A549 (cell line): ENCODE measurements at regions not wholly inside any gene's neighbourhood (a gene's known extent, or its start where the extent isn't known, plus 50 kb on each side); places are given as distances from the start of the nearest gene placed in this dataset.
"Not testable (repeated sequence)": the region's sequence is repeated elsewhere in the genome, so short reads cannot be mapped to it uniquely, and the experiment has no call there.

Source experiments
- ATAC-seq, 2 experiments: fragments of 200-7000 bp in 1 of 2; fragments of >200 bp in 1 of 2; cut with Nextera tagmentation in 1 of 2; cut with Tn5 transposase in 1 of 2; 3 replicates each; pipeline versions ENCODE4 v1.8.0 to v1.9.1; 2018 to 2020; ENCODE audit warnings: mild to moderate bottlenecking in 1 of 2, moderate library complexity in 1 of 2
- CTCF ChIA-PET: fragments of 300-600 bp; sonication (Branson Sonifier 250); formaldehyde crosslinking; extraction: SDS; loops from one replicate; lab custom pipeline; 2021; ENCODE audit warnings: antibody characterized with exemption, inconsistent platforms; lab: Yijun Ruan, JAX
- POLR2A ChIA-PET: fragments of 350-600 bp; formaldehyde crosslinking; extraction: SDS; loops from one replicate; lab custom pipeline; 2021; ENCODE audit warnings: antibody characterized with exemption, inconsistent platforms; lab: Yijun Ruan, JAX
- DNase-seq, 2 experiments: peaks; one replicate each; pipeline versions ENCODE4 v3.0.0 to v3.0.0-alpha.2; 2011 to 2016; ENCODE audit warnings: low read depth in 1 of 2, low spot score in 1 of 2
- FAIRE-seq: peaks from 2 replicates; lab custom pipeline; 2011; peaks lifted over from hg19 to GRCh38; lab: Jason Lieb, UNC
- H3K27ac ChIP-seq, 2 experiments: fragments of >200 bp; sonication (Bioruptor Twin); formaldehyde crosslinking; 3 replicates each; pipeline ENCODE4 v1.5.1; 2016 to 2017
- H3K4me1 ChIP-seq: fragments of >200 bp; sonication (Bioruptor Twin); formaldehyde crosslinking; 3 replicates; pipeline ENCODE4 v1.6.1; 2016
- H3K4me2 ChIP-seq: fragments of >200 bp; sonication (Bioruptor Twin); formaldehyde crosslinking; 3 replicates; pipeline ENCODE4 v1.6.1; 2016
- H3K4me3 ChIP-seq: fragments of >200 bp; sonication (Bioruptor Twin); formaldehyde crosslinking; 3 replicates; pipeline ENCODE4 v1.5.1; 2016
- H3K9me3 ChIP-seq: fragments of >200 bp; sonication (Bioruptor Twin); formaldehyde crosslinking; 3 replicates; pipeline ENCODE4 v1.6.1; 2016
- BHLHE40 ChIP-seq: IDR thresholded peaks from 2 replicates; pipeline ENCODE4 v1.6.1; 2012; ENCODE audit warnings: low read depth, low read length, inconsistent platforms
- CHD2 ChIP-seq: fragments of 150-350 bp; IDR thresholded peaks from 2 replicates; pipeline ENCODE4 v1.6.1; 2014; ENCODE audit warnings: low read length; ENCODE audit not compliant: partially characterized antibody
- EHF ChIP-seq: fragments of 250-450 bp; sonication (Bioruptor Pico); IDR thresholded peaks from 2 replicates; pipeline ENCODE4 v1.5.0; 2020; ENCODE audit warnings: mild to moderate bottlenecking
- EP300 ChIP-seq, 2 experiments: fragments of >200 bp; sonication (Bioruptor Twin); formaldehyde crosslinking; IDR thresholded peaks; 2 replicates in 1 of 2; 3 replicates in 1 of 2; pipeline ENCODE4 v1.6.1; 2016 to 2017
- JUN ChIP-seq, 2 experiments: fragments of >200 bp; sonication (Bioruptor Twin); formaldehyde crosslinking; IDR thresholded peaks; 2 replicates in 1 of 2; 3 replicates in 1 of 2; pipeline ENCODE4 v1.6.1; 2016 to 2017
- MAX ChIP-seq: IDR thresholded peaks from 2 replicates; pipeline ENCODE4 v1.6.1; 2012
- MAZ ChIP-seq: fragments of 150-350 bp; IDR thresholded peaks from 2 replicates; pipeline ENCODE4 v1.6.1; 2014; ENCODE audit warnings: antibody characterized with exemption, low read depth, low read length, borderline replicate concordance
- MYC ChIP-seq: IDR thresholded peaks from 2 replicates; pipeline ENCODE4 v1.6.1; 2012; ENCODE audit warnings: mild to moderate bottlenecking, inconsistent platforms, low read length, improper control_type of control experiment, borderline replicate concordance
- POLR2A ChIP-seq: IDR thresholded peaks from 2 replicates; pipeline ENCODE4 v1.6.1; 2012; ENCODE audit warnings: mild to moderate bottlenecking, low read length
- RFX5 ChIP-seq: fragments of 450-650 bp; IDR thresholded peaks from 2 replicates; pipeline ENCODE4 v1.7.1; 2014; ENCODE audit warnings: antibody characterized with exemption, mild to moderate bottlenecking, moderate library complexity
- ZFP36 ChIP-seq: fragments of 450-650 bp; IDR thresholded peaks from 2 replicates; pipeline ENCODE4 v1.6.1; 2014; ENCODE audit warnings: borderline replicate concordance; ENCODE audit not compliant: partially characterized antibody
- WGBS: methylation state at CpG from one replicate; pipeline ENCODE4 v1.1.6; 2017; ENCODE audit errors: missing lambda C conversion rate; 5-methylcytosine and 5-hydroxymethylcytosine counted together
- TF ChIP-seq, protein P1 (sequence below): fragments of 250-450 bp; sonication (Bioruptor Pico); IDR thresholded peaks from 2 replicates; pipeline ENCODE4 v1.5.0; 2020; ENCODE audit warnings: low read depth, mild to moderate bottlenecking, moderate library complexity

DNA sequence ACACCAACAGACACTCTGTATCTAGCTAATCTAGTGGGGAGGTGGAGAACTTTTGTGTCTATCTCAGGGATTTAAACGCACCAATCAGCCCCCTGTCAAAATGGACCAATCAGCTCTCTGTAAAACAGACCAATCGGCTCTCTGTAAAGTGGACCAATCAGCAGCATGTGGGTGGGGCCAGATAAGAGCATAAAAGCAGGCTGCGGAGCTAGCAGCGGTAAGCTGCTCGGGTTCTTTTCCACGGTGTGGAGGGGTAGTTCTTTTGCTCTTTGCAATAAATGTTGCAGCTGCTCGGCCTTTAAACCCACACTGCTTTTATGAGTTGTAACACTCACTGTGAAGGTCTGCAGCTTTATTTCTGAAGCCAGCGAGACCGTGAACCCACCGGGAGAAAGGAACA, 51.3 kb upstream of the FOXI3 start:
- no peak overlapping the region for H3K27ac ChIP-seq
- WGBS, result 80% methylated on average over 10 of the region's 10 CpGs
- H3K4me3 ChIP-seq, result no peak overlapping the region
- no peaks in the 10 kb centered on the region for H3K4me1 ChIP-seq
- POLR2A ChIA-PET, result no interaction called here
- H3K9me3 ChIP-seq, result no peaks in the 10 kb centered on the region
- no peak for TF ChIP-seq RFX5
- no peak for TF ChIP-seq MYC
- TF ChIP-seq EHF (CRISPR knock-in tag), result no peak
- no peak for TF ChIP-seq POLR2A
- TF ChIP-seq EP300 (IDR thresholded peaks at IDR 0.05), result no peak
- TF ChIP-seq MAZ, result no peak
- no peak for TF ChIP-seq CHD2
- TF ChIP-seq ZFP36, result no peak
- no peak for TF ChIP-seq JUN (IDR thresholded peaks at IDR 0.05)
- TF ChIP-seq BHLHE40, result no peak
- TF ChIP-seq, protein P1, sequence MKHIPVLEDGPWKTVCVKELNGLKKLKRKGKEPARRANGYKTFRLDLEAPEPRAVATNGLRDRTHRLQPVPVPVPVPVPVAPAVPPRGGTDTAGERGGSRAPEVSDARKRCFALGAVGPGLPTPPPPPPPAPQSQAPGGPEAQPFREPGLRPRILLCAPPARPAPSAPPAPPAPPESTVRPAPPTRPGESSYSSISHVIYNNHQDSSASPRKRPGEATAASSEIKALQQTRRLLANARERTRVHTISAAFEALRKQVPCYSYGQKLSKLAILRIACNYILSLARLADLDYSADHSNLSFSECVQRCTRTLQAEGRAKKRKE (CRISPR knock-in tag), result no peak
- TF ChIP-seq MAX, result no peak
- H3K4me2 ChIP-seq, result no peak overlapping the region
- no peak for ATAC-seq
- no peak for FAIRE-seq
- CTCF ChIA-PET, result interaction anchor here (0.8 to 1.5 kb wide), 3 partner anchors 11 to 49 kb away, joined by 3 to 6 read pairs (median 4); no protein-coding TSS in a partner anchor
- no peak for DNase-seq

- WGBS, result 84% methylated on average over 13 of the region's 19 CpGs
- H3K27ac ChIP-seq, POLR2A ChIA-PET, ATAC-seq, DNase-seq, H3K9me3 ChIP-seq, H3K4me1 ChIP-seq, FAIRE-seq, H3K4me3 ChIP-seq, H3K4me2 ChIP-seq: not testable (repeated sequence)
- CTCF ChIA-PET, result interaction anchor here (0.8 to 1.5 kb wide), 3 partner anchors 12 to 48 kb away, joined by 3 to 6 read pairs (median 4); no protein-coding TSS in a partner anchor
These were observed 50.8 kb upstream of the FOXI3 start for GRCh38 chr2:88503359-88503662.
